ENCODE measurements at regions not wholly inside any gene's neighbourhood (a gene's known extent, or its start where the extent isn't known, plus 50 kb on each side); places are given as distances from the start of the nearest gene placed in this dataset.

DNA sequence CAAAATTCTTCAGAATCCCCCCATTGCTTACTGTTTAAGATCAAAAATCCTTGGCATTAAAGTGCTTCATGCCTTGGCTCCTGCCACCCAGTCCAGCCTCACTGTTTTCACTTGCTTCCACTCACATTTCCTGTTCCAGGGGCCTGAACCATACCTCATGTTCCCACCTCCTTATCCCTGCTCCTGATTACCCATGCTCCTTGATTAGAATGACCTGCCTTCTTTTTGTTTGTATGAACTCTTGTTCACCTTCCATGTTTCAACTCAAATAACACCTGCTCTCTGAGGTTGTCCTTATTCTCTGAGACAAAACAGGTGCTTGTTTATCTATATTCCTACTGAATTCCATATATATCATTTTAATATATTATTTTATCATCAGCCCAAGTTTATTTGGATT, 77.1 kb upstream of the VSTM2A start:
- TF ChIP-seq CTCF (IDR thresholded peaks at IDR 0.05), result no peak
- no peak for TF ChIP-seq POLR2A (IDR thresholded peaks at IDR 0.05)

Measured in body of pancreas (tissue), 4 donors.